OCI-LY3 (cell line): ENCODE measurements at regions not wholly inside any gene's neighbourhood (a gene's known extent, or its start where the extent isn't known, plus 50 kb on each side); places are given as distances from the start of the nearest gene placed in this dataset.

Experiments
- EZH2phosphoT487 ChIP-seq: fragments of 200-600 bp; shearing (Covaris generic); IDR thresholded peaks from 2 replicates; pipeline ENCODE4 v1.6.1; 2018; ENCODE audit warnings: antibody characterized with exemption, mixed run types, low read depth
- TF ChIP-seq, protein P1 (sequence below): fragments of 200-600, 300-600 bp; sonication (generic); IDR thresholded peaks from 2 replicates; pipeline ENCODE4 v1.5.1; 2014; ENCODE audit warnings: antibody characterized with exemption, low read length, low read depth

DNA sequence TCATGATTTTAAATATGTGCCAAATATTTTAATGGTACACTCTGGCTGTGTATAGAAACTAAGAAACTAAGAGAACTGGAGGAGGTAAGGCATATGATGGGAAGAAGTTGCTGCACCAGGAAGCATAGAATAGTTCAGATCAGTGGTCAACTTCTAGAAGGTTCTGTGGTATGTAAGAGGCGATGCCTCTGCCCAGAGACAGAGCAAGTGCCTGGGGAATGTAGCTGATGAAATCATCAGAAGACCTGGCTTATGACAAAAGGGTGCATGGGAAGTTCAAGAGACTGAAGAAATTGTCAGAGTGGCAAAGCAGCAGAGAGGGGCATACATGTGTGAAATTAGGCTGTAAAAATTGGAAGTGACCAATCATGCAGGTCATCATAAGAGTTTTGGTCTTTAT, 580.8 kb downstream of the BMP2 start:
- TF ChIP-seq, protein P1, sequence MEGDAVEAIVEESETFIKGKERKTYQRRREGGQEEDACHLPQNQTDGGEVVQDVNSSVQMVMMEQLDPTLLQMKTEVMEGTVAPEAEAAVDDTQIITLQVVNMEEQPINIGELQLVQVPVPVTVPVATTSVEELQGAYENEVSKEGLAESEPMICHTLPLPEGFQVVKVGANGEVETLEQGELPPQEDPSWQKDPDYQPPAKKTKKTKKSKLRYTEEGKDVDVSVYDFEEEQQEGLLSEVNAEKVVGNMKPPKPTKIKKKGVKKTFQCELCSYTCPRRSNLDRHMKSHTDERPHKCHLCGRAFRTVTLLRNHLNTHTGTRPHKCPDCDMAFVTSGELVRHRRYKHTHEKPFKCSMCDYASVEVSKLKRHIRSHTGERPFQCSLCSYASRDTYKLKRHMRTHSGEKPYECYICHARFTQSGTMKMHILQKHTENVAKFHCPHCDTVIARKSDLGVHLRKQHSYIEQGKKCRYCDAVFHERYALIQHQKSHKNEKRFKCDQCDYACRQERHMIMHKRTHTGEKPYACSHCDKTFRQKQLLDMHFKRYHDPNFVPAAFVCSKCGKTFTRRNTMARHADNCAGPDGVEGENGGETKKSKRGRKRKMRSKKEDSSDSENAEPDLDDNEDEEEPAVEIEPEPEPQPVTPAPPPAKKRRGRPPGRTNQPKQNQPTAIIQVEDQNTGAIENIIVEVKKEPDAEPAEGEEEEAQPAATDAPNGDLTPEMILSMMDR, result no peak
- TF ChIP-seq EZH2phosphoT487, result no peak
